ENCODE measurements at regions not wholly inside any gene's neighbourhood (a gene's known extent, or its start where the extent isn't known, plus 50 kb on each side); places are given as distances from the start of the nearest gene placed in this dataset.

GRCh38 chr5:101997235-101997634 lies 298.8 kb downstream of the SLCO4C1 start:
- Histone ChIP-seq H3K4me1 (ENCODE audit: insufficient read depth, low read length, poor library complexity, severe bottlenecking) (no peaks in the 10 kb centered on the region), H3K27me3 (ENCODE audit: insufficient read depth, low read length, poor library complexity, severe bottlenecking) (no peaks in the 10 kb centered on the region), H3K36me3 (ENCODE audit: insufficient read depth, low read length) (no peaks in the 10 kb centered on the region), H3K4me2 (ENCODE audit: low read depth, low read length, poor library complexity, severe bottlenecking) (no peak overlapping the region), H3K9ac (ENCODE audit: low read depth, low read length, poor library complexity, severe bottlenecking) (no peak overlapping the region), H2AFZ (ENCODE audit: low read length) (no peak overlapping the region), H3K4me3 (ENCODE audit: low read length, poor library complexity, severe bottlenecking) (no peak overlapping the region), H3K9me2 (replicated peaks; ENCODE audit: low read depth, low read length) (no peaks in the 10 kb centered on the region), H3K79me2 (ENCODE audit: insufficient read depth, low read length) (no peaks in the 10 kb centered on the region), H4K20me1 (ENCODE audit: insufficient read depth, low read length, poor library complexity, severe bottlenecking) (no peaks in the 10 kb centered on the region), H3K9me3 (ENCODE audit: insufficient read depth, low read depth, low read length) (no peaks in the 10 kb centered on the region), H3F3A (ENCODE audit: low read depth) (no peaks in the 10 kb centered on the region)
- TF ChIP-seq EZH2phosphoT487 (IDR thresholded peaks at IDR 0.05; ENCODE audit: borderline replicate concordance) (no peak), CTCF (conservative IDR thresholded peaks at IDR 0.05; ENCODE audit: low read length) (no peak)

GRCh38 chr5:101995585-101995984 lies 300.5 kb downstream of the SLCO4C1 start:
- H3K9me3 ChIP-seq (ENCODE audit: insufficient read depth, low read depth, low read length): no peaks in the 10 kb centered on the region
- H3K4me3 ChIP-seq (ENCODE audit: low read length, poor library complexity, severe bottlenecking): no peak overlapping the region
- no peak overlapping the region for H3K4me2 ChIP-seq (ENCODE audit: low read depth, low read length, poor library complexity, severe bottlenecking)
- no peaks in the 10 kb centered on the region for H3K4me1 ChIP-seq (ENCODE audit: insufficient read depth, low read length, poor library complexity, severe bottlenecking)
- no peaks in the 10 kb centered on the region for H3F3A ChIP-seq (ENCODE audit: low read depth)
- no peaks in the 10 kb centered on the region for H3K79me2 ChIP-seq (ENCODE audit: insufficient read depth, low read length)
- H3K9me2 ChIP-seq (replicated peaks; ENCODE audit: low read depth, low read length): no peaks in the 10 kb centered on the region
- H2AFZ ChIP-seq (ENCODE audit: low read length): no peak overlapping the region
- no peaks in the 10 kb centered on the region for H4K20me1 ChIP-seq (ENCODE audit: insufficient read depth, low read length, poor library complexity, severe bottlenecking)
- no peak for TF ChIP-seq CTCF (conservative IDR thresholded peaks at IDR 0.05; ENCODE audit: low read length)
- no peak for TF ChIP-seq EZH2phosphoT487 (IDR thresholded peaks at IDR 0.05; ENCODE audit: borderline replicate concordance)
- H3K27me3 ChIP-seq (ENCODE audit: insufficient read depth, low read length, poor library complexity, severe bottlenecking): no peaks in the 10 kb centered on the region
- H3K36me3 ChIP-seq (ENCODE audit: insufficient read depth, low read length): no peaks in the 10 kb centered on the region
- no peak overlapping the region for H3K9ac ChIP-seq (ENCODE audit: low read depth, low read length, poor library complexity, severe bottlenecking)

GRCh38 chr5:101991486-101991885 lies 304.6 kb downstream of the SLCO4C1 start:
- TF ChIP-seq CTCF (conservative IDR thresholded peaks at IDR 0.05; ENCODE audit: low read length) (no peak), EZH2phosphoT487 (IDR thresholded peaks at IDR 0.05; ENCODE audit: borderline replicate concordance) (no peak)
- no peaks in the 10 kb centered on the region for H3K9me3 ChIP-seq (ENCODE audit: insufficient read depth, low read depth, low read length)
- no peak overlapping the region for H2AFZ ChIP-seq (ENCODE audit: low read length)
- H3K9me2 ChIP-seq (replicated peaks; ENCODE audit: low read depth, low read length): no peaks in the 10 kb centered on the region
- H3K4me3 ChIP-seq (ENCODE audit: low read length, poor library complexity, severe bottlenecking): no peak overlapping the region
- H4K20me1 ChIP-seq (ENCODE audit: insufficient read depth, low read length, poor library complexity, severe bottlenecking): no peaks in the 10 kb centered on the region
- H3K36me3 ChIP-seq (ENCODE audit: insufficient read depth, low read length): no peaks in the 10 kb centered on the region
- no peaks in the 10 kb centered on the region for H3K79me2 ChIP-seq (ENCODE audit: insufficient read depth, low read length)
- no peak overlapping the region for H3K9ac ChIP-seq (ENCODE audit: low read depth, low read length, poor library complexity, severe bottlenecking)
- no peaks in the 10 kb centered on the region for H3K4me1 ChIP-seq (ENCODE audit: insufficient read depth, low read length, poor library complexity, severe bottlenecking)
- H3K27me3 ChIP-seq (ENCODE audit: insufficient read depth, low read length, poor library complexity, severe bottlenecking): no peaks in the 10 kb centered on the region
- H3F3A ChIP-seq (ENCODE audit: low read depth): no peaks in the 10 kb centered on the region
- H3K4me2 ChIP-seq (ENCODE audit: low read depth, low read length, poor library complexity, severe bottlenecking): no peak overlapping the region
